Cerebellar nuclear complex (tissue), 1 donor: ENCODE measurements at regions not wholly inside any gene's neighbourhood (a gene's known extent, or its start where the extent isn't known, plus 50 kb on each side); places are given as distances from the start of the nearest gene placed in this dataset.

Experiments used
- DNase-seq, 2 experiments: peaks; one replicate each; lab custom pipeline; 2025; lab: John Stamatoyannopoulos, UW

- no peak for DNase-seq
These were observed 52.8 kb upstream of the FBXL7 start for GRCh38 chr5:15447209-15447608.

DNA sequence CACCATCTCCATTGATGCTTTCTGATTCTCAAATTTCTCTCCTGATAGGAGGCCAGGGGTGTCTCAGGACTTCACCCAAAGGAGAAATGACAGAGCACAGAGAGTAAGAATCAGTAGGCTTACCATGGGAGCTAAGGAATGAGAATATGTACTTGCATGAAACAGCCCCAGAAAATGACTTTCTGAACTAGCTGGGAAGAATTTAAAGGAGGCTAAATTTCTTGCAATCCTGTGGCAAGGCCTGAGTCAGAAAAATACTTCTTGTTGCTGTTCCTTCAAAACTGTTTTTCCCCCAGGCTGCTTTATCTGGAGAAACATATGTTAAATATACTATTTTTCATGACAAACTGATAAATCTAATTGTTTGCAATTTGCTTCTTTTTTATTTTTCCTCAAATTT is 53.4 kb upstream of the FBXL7 start:
- no peak for DNase-seq

- no peak for DNase-seq
These were observed 57.8 kb upstream of the FBXL7 start for GRCh38 chr5:15442193-15442570.

DNA sequence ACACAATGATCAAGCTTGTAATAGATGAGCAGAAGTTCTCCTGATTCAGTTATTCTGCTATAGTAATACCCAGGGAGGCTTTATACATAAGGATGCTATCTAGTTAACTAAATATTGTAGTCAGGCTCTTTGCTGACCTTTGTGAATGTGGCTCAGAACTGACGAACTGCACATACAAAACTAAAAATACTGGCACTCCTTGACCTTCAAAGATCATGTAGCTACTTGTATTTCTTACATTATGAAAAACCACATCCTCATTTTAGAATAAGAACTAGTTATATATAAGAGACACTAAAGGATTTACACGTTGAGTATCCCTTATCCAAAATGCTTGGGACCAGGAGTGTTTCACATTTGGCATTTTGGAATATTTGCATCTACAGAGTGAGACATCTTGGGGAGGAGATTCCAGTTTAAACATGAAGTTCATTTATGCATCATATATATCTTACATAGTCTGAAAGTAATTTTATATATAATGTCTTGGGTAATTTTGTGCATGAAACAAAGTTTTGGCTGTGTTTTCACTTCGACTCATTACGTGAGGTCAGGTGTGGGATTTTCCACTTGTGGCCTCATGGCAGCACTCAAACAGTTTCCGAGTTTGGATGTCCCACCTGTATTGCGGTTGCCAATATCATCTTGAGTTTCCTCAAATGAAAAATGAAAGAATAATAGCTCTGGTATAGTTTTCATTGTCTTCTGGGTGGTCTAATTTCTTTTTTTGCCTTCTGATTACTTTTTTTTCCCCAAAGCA is 58.4 kb upstream of the FBXL7 start:
- DNase-seq: no peak

GRCh38 chr5:15440434-15440833 is 59.5 kb upstream of the FBXL7 start:
- DNase-seq: no peak

DNA sequence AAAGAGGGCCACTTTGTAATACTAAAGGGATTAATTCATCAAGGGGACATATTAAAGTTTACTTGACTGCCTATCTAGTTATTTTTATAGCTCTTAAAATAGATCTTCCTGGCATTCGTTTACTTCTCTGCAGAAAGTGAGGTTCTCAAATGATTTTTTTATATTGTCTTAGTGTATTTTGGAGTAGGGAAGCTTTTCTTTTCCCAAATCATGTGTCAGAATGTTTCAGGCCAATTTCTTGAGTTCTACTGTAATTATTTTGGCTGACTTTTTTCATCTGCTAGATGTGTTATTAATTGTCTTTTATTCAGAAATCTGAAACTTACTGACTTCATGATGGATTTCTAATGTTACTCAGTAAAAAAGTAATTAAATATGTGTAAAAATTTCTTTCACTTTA is 60.2 kb upstream of the FBXL7 start:
- no peak for DNase-seq

DNA sequence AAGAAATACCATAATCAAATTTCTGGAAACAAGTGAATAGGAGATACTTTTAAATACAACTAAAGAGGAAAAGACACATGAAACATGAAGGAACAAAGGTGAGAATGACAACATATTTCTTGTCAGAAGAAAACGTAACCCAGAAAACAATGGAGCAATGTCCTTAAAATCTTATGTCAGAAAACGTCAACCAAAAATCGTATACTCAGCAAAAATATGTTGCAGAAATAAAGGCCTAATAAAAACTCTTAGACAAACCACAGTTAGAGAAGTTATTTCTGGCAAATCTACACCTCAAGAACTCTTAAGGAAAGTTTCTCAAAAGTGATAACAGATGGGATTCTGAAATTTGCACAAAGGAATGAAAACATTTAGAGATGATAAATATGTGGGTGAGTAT is 66.3 kb upstream of the FBXL7 start:
- DNase-seq: no peak

GRCh38 chr5:15431923-15432322 is 68.1 kb upstream of the FBXL7 start:
- no peak for DNase-seq

GRCh38 chr5:15425766-15426165 is 74.2 kb upstream of the FBXL7 start:
- DNase-seq: no peak

DNA sequence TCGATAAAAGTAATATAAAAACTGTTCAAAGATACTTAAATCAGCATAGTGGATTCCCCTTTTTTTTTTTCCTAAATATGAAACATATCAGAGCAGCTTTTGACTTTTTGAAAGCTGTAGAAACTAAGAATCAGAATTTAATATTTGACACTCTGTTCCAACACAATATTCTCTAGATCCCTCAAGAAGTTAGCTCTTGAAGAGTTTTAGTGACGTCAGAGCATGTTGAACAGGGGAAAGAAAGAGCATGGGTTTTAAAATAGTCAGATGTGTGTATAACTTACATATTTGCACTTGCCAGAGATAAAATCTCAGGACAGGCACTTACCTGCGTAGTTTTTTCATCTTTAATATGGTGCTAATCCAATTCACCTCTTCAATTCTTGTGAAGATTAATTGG is 75.2 kb upstream of the FBXL7 start:
- no peak for DNase-seq

DNA sequence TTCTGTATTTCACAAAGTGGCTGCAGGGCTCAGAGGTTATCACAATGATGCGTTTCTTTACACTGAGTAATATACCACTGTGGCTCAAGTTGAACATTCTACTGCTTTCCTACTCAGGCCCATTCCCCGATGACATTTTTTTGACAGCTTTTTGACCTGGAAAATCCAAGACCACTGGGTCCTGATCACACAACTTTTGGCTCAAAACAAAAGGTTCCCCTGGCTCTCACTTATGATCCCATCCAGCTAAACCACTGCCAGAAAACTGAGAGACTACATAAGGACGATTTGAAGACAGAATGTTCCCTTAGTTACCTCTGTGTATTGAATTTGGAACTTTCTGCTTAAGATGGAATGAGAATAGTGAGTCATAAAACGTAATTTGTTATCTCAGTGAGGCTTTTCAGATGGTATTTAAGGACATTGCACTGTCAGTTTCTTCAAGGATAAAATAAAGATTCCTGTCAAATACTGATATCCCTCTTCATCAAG is 78.0 kb upstream of the FBXL7 start:
- DNase-seq: no peak

DNA sequence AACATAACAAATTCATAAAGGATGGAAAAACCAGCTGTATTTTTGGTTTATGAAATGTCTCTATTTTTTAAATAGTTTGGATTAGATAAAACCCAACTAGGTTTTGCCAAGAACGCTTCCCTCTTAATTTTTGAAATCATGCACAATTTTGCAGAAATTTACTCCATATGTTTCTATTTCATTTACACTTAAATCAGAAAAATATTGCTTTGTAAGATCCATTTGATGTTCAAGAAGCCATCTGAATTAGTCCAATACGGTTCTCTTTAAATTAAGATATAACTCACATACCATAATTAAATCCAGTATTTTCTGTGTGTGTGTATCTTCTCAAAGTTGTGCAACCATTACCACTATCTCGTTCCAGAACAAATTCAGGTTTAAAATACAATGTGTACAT is 78.6 kb upstream of the FBXL7 start:
- DNase-seq: no peak

- DNase-seq: no peak
These were observed 79.8 kb upstream of the FBXL7 start for GRCh38 chr5:15420201-15420600.

- DNase-seq: no peak
These were observed 82.8 kb upstream of the FBXL7 start for GRCh38 chr5:15417156-15417555.

- DNase-seq: no peak
These were observed 93.5 kb upstream of the FBXL7 start for GRCh38 chr5:15406478-15406877.

- DNase-seq: no peak
These were observed 106.8 kb upstream of the FBXL7 start for GRCh38 chr5:15393146-15393545.

DNA sequence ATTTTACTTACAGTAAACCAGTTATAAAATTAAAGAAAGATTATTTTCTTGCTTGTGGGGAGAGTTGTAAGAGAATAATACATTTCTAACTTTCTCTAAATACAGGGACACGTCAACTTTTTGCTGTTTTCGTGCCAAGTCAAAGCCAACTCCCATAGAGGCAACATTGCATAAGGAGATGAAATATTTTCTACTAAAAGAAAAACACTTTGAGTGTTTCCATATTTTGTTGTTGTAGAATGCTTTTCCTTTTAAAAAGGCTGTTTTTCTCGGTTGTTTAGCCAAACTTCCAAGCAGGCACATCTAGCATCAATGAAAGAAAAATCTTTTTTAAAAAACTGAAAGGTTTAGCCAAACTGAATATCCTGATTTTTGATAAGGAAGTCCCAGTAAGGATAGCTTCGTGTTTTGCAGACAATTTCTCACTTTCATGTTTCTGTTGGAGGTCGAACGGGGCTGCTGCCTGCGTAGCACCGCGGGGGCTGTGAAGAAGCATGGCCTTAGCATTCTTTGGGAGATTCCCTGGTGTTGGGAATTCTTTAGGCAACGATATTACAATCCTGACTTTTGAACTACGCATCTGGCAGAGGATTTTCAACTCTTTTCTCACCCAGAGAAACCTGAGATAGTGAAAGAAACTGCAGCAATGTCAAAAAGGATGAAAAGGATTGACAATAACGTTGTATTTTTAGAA is 108.1 kb upstream of the FBXL7 start:
- DNase-seq: no peak

- no peak for DNase-seq
These were observed 111.1 kb upstream of the FBXL7 start for GRCh38 chr5:15388866-15389265.

- no peak for DNase-seq
These were observed 112.0 kb upstream of the FBXL7 start for GRCh38 chr5:15387931-15388524.

DNA sequence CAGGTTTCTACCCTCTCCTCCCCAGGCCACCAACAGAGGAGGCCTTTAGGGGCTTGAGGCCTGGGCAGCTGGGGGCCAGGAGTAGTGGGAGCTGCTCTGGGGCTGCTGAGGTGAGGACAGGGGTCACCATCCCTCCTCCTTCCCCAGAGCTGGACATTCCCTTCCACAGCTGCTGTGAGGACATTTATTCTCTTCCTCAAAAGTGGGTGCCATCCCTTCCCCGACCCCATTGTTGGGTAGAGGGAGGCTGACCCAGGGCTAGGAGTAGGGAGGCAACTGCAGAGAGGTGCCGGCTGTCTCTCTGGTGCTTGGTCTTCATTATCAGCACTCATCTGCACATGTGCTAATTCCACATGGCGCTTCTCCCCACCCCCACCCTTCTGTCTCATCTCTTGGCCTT is 113.9 kb upstream of the FBXL7 start:
- DNase-seq: no peak

- DNase-seq: no peak
These were observed 114.4 kb upstream of the FBXL7 start for GRCh38 chr5:15385553-15385952.

DNA sequence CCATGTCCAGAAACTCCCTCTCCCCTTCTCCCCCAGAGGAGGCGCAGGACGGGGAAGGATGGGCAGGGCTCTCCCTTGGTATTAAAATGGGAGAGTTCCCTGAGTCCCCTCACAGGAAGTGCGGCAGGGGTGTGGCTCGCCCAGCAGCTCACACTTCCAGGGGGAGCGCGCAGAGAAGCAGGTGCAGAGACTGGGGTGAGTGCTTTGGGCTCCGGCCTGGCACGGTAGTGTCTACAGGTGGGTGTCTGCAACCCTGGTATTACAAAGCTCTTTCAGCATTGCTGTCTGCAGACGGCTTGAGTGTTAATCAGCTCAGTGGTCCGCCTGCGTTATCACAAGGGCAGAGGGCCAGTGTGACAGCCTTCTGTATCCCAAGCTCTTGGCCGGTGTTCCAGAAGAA is 114.9 kb upstream of the FBXL7 start:
- no peak for DNase-seq

GRCh38 chr5:15384581-15384980 is 115.4 kb upstream of the FBXL7 start:
- no peak for DNase-seq
